GM21528 (cell line): ENCODE measurements at regions not wholly inside any gene's neighbourhood (a gene's known extent, or its start where the extent isn't known, plus 50 kb on each side); places are given as distances from the start of the nearest gene placed in this dataset.
"Not testable (repeated sequence)": the region's sequence is repeated elsewhere in the genome, so short reads cannot be mapped to it uniquely, and the experiment has no call there.

Experiments used
- ATAC-seq: cut with Tn5 transposase; IDR thresholded peaks from one replicate; pipeline ENCODE4 v1.9.1; 2021; ENCODE audit warnings: mild to moderate bottlenecking, moderate library complexity; ENCODE audit not compliant: unreplicated experiment, low FRiP score

- no peak for ATAC-seq
Observed at GRCh38 chr4:160371446-160371845, 1268.6 kb downstream of the RAPGEF2 start.

DNA sequence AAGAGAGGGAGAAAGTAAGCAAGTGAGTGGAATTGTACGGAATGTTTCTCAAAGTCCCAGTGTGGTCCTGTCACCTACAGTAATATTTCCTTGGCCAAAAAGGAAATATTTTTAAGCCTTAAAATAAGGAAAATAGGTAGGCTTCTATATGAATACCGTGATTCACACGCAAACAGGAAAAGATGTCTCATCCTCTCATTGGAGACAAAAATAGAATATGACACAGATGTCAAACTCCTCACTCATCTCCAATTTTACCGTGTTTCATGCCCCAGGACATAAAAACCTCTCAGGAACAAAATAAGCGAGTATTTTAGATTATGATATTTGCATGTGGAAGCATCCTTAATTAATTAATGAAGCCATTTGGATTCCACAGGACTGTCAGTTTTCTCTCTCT, 1269.5 kb downstream of the RAPGEF2 start:
- no peak for ATAC-seq

GRCh38 chr4:160373911-160374310, 1271.0 kb downstream of the RAPGEF2 start:
- no peak for ATAC-seq

GRCh38 chr4:160375772-160376452, 1273.0 kb downstream of the RAPGEF2 start:
- ATAC-seq, result no peak

- ATAC-seq, result no peak
Observed at GRCh38 chr4:160386846-160387245, 1284.0 kb downstream of the RAPGEF2 start.

- no peak for ATAC-seq
Observed at GRCh38 chr4:160399826-160400225, 1296.9 kb downstream of the RAPGEF2 start.

- no peak for ATAC-seq
Observed at GRCh38 chr4:160403081-160403480, 1300.2 kb downstream of the RAPGEF2 start.

DNA sequence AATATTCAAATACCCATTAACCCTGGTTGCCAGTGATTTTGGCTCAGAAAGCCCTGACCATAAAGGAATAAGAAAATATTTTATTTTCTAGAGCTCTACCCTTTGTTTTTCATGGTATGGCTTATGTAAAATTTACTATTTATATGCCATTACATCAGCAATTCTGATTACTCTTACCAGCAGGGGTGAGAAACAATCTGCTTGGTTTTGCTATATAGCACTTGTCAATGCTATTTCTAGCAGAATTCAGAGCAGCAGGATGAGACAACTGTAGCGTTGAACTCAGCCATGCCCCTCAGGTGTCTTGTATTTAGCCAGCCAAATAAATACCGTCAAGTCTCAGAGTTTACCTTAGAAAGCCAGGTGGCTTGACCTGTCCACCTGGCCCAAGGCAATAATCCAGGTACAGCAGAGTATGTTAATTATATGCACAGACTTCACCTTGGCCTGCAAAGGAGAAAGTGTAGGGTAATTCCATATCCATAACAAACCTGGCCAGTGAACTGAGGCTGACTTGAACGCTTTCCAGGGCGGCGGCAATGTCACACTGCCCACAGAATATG, 1303.5 kb downstream of the RAPGEF2 start:
- ATAC-seq, result no peak

DNA sequence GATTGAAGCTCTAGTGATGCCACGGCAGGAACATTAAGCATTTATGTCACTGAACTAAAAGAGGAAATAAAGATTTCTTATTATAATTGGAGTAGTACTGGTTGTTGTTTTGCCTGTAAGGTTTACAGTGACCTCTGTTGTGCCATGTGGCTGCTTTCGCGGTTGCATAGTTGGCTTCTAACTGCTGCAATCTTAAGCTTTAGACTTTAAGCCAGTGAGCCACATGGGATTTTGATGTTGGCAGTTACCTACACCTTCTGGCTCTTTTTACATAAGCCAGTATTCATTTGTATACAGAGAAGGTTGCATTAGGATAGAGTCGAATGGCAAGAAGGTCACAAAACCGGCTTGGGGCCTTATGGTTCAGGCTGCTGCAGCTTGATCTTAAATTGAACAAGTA, 1311.6 kb downstream of the RAPGEF2 start:
- ATAC-seq, result no peak

GRCh38 chr4:160423879-160424451, 1321.1 kb downstream of the RAPGEF2 start:
- ATAC-seq, result no peak

- ATAC-seq, result no peak
Observed at GRCh38 chr4:160426233-160426632, 1323.4 kb downstream of the RAPGEF2 start.

DNA sequence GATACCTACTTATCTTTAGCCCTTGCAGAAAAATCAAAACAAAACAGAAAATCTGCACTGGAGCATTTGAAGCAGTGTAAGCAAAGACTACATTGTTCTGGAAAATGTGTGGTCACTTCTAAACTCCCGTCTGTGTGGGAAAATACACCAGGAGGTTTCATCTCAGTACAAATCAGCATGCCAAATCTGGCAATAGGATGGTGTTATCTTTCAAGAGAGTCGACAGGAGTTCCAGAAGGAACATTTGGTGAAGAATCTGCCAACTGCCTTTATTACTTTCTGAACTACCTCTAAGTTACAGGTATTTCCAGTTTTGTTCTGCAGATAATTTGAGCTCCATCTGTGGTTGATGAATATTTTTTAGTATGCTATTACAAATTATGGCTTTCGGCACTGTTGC, 1348.0 kb downstream of the RAPGEF2 start:
- no peak for ATAC-seq

DNA sequence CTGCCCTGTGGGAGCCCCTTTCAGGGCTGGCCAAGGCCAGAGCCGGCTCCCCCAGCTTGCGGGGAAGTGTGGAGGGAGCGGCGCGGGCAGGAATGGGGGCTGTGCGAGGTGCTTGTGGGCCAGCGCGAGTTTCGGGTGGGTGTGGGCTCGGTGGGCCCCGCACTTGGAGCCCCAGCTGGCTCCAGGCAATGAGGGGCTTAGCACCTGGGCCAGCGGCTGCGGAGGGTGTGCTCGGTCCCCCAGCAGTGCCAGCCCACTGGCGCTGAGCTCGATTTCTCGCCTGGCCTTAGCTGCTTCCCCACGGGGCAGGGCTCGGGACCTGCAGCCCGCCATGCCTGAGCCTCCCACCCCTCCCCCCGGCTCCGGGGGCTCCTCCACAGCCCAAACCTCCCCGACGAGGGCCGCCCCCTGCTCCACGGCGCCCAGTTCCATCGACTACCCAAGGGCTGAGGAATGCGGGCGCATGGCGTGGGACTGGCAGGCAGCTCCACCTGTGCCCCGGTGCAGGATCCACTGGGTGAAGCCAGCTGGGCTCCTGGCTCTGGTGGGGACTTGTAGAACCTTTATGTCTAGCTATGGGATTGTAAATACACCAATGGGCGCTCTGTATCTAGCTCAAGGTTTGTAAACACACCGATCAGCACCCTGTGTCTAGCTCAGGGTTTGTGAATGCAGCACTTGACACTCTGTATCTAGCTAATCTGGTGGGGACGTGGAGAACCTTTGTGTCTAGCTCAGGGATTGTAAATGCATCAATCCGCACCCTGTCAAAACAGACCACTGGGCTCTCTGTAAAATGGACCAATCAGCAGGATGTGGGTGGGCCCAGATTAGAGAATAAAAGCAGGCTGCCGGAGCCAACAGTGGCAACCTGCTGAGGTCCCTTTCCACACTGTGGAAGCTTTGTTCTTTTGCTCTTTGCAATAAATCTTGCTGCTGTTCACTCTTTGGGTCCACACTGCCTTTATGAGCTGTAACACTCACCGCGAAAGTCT, 1379.1 kb downstream of the RAPGEF2 start:
- ATAC-seq, result not testable (repeated sequence)

DNA sequence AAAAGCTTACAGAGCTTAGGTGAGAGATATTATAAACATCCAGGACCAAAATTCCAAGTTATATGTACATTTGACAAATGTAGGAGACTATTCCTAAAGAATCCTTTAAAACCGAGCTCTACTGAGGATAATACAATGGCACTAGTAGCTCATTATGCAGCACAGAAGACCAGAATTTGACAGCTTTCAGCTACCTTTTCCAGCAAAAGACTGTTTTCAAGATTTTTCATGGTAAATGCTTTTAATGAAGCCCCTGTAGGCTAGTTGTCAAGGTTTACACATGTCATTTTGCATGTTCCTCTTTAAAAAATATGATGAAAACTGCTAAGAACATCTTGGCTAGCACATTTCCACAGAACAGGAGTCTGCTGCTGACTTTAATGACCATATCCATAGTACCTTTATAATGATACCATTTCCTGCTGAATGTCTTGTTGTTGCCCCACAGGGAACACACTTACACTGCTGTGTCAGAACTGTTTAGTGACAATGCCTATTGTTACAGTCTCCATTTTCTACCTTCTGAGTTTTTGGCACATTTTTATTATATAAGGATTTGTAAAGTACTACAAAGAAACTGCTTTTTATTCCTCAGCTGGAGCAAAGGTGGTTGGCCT, 1382.3 kb downstream of the RAPGEF2 start:
- ATAC-seq, result no peak

DNA sequence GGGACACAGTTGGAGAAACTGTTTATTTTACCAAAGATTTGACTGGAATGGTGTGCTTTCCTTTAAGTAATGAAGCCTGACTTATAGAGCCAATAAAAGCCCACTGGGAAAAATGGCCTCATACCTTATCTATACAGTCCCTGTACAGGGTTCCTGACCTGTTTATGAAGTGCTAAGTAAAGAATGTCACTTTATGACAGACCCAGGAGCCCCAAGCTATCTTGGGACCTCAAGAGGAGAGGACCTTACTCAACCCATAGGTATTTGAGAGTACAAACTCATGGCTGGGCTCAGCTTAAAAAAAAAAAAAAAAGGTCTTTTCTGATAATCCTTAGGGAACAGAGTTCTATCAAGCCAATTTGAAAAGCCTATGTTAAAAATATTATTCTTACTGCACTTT, 1389.3 kb downstream of the RAPGEF2 start:
- no peak for ATAC-seq

DNA sequence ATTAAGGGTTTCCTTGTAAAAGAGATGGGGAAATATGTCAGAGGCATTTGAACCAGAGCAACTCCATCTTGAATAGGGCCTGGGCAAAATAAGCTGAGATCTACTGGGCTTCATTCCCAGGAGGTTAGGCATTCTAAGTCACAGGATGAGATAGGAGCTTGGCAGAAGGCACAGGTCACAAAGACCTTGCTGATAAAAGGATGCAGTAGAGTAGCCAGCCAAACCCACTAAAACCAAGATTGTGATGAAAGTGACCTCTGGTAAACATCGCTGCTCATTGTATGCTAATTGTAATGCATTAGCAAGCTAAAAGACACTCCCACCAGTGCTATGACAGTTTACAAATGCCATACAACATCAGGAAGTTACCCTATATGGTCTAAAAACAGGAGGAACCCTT, 1390.3 kb downstream of the RAPGEF2 start:
- no peak for ATAC-seq

GRCh38 chr4:160495356-160495755, 1392.5 kb downstream of the RAPGEF2 start:
- ATAC-seq, result no peak

DNA sequence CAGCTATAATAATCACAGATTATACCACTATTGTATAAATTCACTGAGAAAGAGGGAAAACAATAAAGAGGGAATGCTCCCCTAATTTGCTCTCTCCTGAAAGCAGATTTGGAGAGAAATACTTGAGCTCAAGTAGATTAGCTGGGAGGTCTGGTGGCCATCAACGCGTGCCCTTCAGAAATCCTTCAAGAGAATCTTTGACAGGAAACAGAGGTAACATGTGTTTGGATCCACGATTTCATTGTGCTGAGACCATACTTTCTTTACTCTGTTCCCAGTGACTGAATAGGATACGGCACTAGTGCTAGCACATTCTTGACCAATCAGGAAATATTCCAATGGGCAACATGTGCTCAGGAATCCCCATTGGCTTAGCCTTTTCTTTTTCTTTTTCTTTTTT, 1395.3 kb downstream of the RAPGEF2 start:
- no peak for ATAC-seq

GRCh38 chr4:160505724-160506123, 1402.8 kb downstream of the RAPGEF2 start:
- ATAC-seq, result no peak

DNA sequence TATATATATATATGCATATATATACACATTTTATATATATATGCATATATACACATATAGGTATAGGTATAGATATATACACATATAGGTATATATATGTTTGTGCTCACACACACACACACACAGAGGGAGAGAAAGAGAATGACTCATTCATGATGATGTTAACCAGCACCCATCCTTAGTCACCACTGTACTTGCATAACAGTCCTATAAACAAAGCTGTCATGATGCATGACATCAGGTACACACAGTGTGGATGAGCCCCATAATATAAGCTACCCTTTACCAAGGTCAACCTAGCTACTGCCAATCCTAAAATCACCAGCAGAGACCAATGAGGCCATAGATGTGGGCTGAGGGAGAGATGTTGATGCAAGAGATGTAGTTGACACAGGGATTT, 1408.0 kb downstream of the RAPGEF2 start:
- ATAC-seq, result no peak

DNA sequence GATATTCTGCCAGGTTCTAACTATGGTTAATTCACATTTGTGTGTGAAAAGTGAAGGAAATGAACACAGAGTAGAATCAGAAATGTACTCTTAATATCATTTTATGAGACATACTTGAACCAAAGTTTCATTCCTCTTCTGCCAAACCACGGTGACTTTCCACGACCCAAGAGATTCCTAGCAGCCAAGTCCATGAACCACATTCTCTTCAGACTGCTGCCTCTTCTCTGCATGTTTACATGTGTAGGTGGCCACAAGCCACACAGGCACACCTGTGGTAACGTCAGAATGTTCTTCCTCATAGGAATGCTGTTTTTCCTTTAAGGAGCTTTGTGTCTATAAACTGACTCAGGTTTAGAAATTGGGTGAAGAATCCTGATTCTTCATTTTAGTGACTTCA, 1411.2 kb downstream of the RAPGEF2 start:
- no peak for ATAC-seq
